Prostate gland (tissue), 2 donors: ENCODE measurements at regions not wholly inside any gene's neighbourhood (a gene's known extent, or its start where the extent isn't known, plus 50 kb on each side); places are given as distances from the start of the nearest gene placed in this dataset.

Experiments used
- DNase-seq: peaks from one replicate; pipeline ENCODE4 v3.0.0-alpha.2; 2019; ENCODE audit warnings: low spot score
- H3K27ac ChIP-seq, 2 donors: fragments of 200-600 bp; sonication (generic); 2 replicates each; pipeline ENCODE4 v1.5.1; 2017 to 2019
- H3K27me3 ChIP-seq: fragments of 200-600 bp; sonication (generic); replicated peaks from 2 replicates; pipeline ENCODE4 v1.5.1; 2019; ENCODE audit not compliant: insufficient read depth
- H3K36me3 ChIP-seq, 2 donors: fragments of 200-600 bp; sonication (generic); 1 replicate in 1 of 2; 2 replicates in 1 of 2; pipeline versions ENCODE4 v1.5.1 to v1.8.1; 2017 to 2019
- H3K4me1 ChIP-seq: fragments of 200-600 bp; sonication (generic); replicated peaks from 2 replicates; pipeline ENCODE4 v1.5.1; 2019
- H3K4me3 ChIP-seq, 2 donors: fragments of 200-600 bp; sonication (generic); 2 replicates each; pipeline ENCODE4 v1.5.1; 2017 to 2019
- H3K9me3 ChIP-seq: fragments of 200-600 bp; sonication (generic); 2 replicates; pipeline ENCODE4 v1.5.1; 2017
- POLR2A ChIP-seq: fragments of 450-650 bp; IDR thresholded peaks from one replicate; pipeline ENCODE4 v1.6.1; 2016; ENCODE audit warnings: antibody characterized with exemption, mild to moderate bottlenecking
- POLR2AphosphoS5 ChIP-seq: sonication (generic); formaldehyde crosslinking; IDR thresholded peaks from one replicate; pipeline ENCODE4 v1.6.1; 2017; ENCODE audit warnings: antibody characterized with exemption
- WGBS: methylation state at CpG from one replicate; pipeline ENCODE4 v1.1.5; 2018; 5-methylcytosine and 5-hydroxymethylcytosine counted together
- intact Hi-C: fragments of 100-400 bp; cut with DNase I; formaldehyde crosslinking; loops from one replicate; pipeline ENCODE4 v1.14.2; 2022
- TF ChIP-seq, protein P1 (sequence below), 4 experiments: fragments of 200-600 bp in 2 of 4; fragments of 450-650 bp in 2 of 4; sonication (generic) in 2 of 4; IDR thresholded peaks; 1 replicate in 3 of 4; 2 replicates in 1 of 4; pipeline ENCODE4 v1.5.1; 2016 to 2019; ENCODE audit warnings: antibody characterized with exemption in 4 of 4, mild to moderate bottlenecking in 2 of 4, moderate library complexity in 2 of 4

DNA sequence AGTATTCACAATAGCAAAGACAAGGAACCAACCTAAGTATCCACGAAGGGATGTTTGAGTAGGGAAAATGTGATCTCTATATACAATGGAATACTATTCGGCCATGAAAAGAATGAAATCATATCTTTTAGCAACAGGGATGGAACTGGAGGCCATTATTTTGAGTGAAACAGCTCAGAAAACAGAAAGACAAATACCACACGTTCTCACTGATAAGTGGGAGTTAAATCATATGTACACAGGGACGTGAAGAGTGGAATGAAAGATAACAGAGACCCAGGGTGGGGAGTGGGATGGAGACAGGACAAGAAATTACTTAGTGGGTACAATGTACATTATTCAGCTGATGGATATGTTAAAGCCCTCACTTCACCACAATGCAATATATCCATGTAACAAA is 1012.7 kb downstream of the TBC1D22A start:
- H3K4me1 ChIP-seq = no peaks in the 10 kb centered on the region
- no peaks in the 10 kb centered on the region for H3K9me3 ChIP-seq
- intact Hi-C loops = no loop called here
- WGBS = 77% methylated on average over 4 of the region's 4 CpGs
- TF ChIP-seq, protein P1, sequence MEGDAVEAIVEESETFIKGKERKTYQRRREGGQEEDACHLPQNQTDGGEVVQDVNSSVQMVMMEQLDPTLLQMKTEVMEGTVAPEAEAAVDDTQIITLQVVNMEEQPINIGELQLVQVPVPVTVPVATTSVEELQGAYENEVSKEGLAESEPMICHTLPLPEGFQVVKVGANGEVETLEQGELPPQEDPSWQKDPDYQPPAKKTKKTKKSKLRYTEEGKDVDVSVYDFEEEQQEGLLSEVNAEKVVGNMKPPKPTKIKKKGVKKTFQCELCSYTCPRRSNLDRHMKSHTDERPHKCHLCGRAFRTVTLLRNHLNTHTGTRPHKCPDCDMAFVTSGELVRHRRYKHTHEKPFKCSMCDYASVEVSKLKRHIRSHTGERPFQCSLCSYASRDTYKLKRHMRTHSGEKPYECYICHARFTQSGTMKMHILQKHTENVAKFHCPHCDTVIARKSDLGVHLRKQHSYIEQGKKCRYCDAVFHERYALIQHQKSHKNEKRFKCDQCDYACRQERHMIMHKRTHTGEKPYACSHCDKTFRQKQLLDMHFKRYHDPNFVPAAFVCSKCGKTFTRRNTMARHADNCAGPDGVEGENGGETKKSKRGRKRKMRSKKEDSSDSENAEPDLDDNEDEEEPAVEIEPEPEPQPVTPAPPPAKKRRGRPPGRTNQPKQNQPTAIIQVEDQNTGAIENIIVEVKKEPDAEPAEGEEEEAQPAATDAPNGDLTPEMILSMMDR (IDR thresholded peaks at IDR 0.05) = no peak
- H3K4me3 ChIP-seq = no peak overlapping the region
- H3K27me3 ChIP-seq = no peaks in the 10 kb centered on the region
- DNase-seq = no peak
- H3K27ac ChIP-seq = no peak overlapping the region
- H3K36me3 ChIP-seq = no peaks in the 10 kb centered on the region

DNA sequence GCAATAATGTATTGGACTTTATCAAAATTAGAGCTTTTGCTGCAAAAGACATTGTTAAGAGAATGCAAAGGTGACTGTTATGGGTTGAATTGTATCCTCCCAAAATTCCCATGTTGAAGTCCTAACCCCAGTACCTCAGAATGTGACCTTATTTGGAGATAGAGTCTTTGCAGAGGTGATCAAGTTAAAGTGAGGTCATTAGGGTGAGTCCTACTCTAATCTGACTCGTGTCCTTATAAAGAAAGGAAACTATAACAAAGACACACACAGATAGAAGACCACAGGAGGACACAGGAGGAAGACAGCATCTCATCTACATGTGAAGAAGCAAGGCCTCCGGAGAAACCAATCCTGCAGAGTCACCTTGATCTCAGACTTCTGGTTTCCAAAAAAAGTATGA is 1011.2 kb downstream of the TBC1D22A start:
- H3K27me3 ChIP-seq = no peaks in the 10 kb centered on the region
- no peaks in the 10 kb centered on the region for H3K4me1 ChIP-seq
- H3K27ac ChIP-seq = no peak overlapping the region
- no peaks in the 10 kb centered on the region for H3K36me3 ChIP-seq
- WGBS = 76% methylated on average over 2 of the region's 2 CpGs
- H3K9me3 ChIP-seq = no peaks in the 10 kb centered on the region
- intact Hi-C loops = no loop called here
- DNase-seq = no peak
- TF ChIP-seq POLR2AphosphoS5 (no peak), POLR2A (no peak)
- TF ChIP-seq, protein P1 (IDR thresholded peaks at IDR 0.05) = no peak
- H3K4me3 ChIP-seq = no peak overlapping the region

DNA sequence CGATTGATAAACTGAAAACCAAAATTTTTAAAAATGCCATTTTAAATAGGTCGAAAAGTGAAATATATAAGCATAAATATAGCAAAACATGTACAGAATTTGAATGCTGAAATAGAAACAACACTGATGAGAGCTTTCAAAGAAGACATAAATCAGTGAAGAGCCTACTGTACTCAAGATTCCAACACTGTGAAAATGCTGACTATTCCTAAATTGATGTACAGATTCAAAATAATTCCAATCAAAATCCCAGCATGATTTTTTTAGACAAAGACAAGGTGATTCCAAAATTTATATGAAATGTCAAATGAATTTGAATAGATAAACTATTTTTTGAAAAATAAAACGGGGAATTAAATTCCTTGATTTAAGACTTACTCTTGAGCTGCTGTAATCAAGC is 1010.4 kb downstream of the TBC1D22A start:
- Histone ChIP-seq H3K27ac (no peak overlapping the region), H3K36me3 (no peaks in the 10 kb centered on the region), H3K9me3 (no peaks in the 10 kb centered on the region), H3K27me3 (no peaks in the 10 kb centered on the region), H3K4me1 (no peaks in the 10 kb centered on the region), H3K4me3 (no peak overlapping the region)
- intact Hi-C loops = no loop called here
- WGBS = 91% methylated on average over 3 of the region's 3 CpGs
- TF ChIP-seq, protein P1 (IDR thresholded peaks at IDR 0.05) = no peak
- TF ChIP-seq POLR2AphosphoS5 (no peak), POLR2A (no peak)
- no peak for DNase-seq

DNA sequence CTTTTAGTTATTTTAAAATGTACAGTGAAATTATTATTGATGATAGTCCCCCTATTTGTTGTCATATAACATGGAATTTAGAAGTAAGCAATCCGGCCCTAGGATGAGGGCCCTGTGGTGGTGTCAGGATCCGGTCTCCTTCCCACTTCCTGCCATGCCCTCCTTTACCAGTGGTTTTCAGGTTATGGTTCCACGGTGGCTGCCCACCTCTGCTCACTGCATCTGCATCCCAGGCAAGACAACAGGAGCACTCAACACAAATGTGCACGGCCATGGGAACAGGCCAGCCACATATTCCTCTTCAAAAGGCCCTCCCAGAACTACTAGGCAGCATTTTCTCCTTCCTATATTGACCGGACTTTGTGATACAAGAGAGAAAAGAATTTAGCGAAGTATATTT is 1007.2 kb downstream of the TBC1D22A start:
- no peaks in the 10 kb centered on the region for H3K36me3 ChIP-seq
- no peaks in the 10 kb centered on the region for H3K9me3 ChIP-seq
- DNase-seq = no peak

DNA sequence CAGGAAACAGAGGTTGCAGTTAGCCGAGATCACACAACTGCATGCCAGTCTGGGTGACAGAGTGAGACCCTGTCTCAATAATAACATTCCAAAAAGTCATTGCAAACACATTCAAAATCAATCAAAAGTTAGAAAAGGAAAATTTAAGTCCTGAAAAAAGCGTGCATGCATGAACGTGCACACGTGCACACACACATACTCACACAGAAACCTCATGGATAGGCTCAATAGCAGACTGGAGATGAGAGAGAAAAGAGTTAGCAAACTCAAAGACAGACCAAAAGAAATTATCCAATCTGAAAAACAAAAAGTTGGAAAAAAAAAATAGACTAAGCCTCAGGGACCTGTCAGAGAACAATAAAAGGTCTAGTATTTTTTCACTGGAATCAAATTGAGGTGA is 1005.6 kb downstream of the TBC1D22A start:
- TF ChIP-seq, protein P1 (IDR thresholded peaks at IDR 0.05) = no peak
- TF ChIP-seq POLR2A = no peak
- no peak for TF ChIP-seq POLR2AphosphoS5
- Histone ChIP-seq H3K4me3 (no peak overlapping the region), H3K27ac (no peak overlapping the region), H3K27me3 (no peaks in the 10 kb centered on the region), H3K4me1 (no peaks in the 10 kb centered on the region), H3K36me3 (no peaks in the 10 kb centered on the region), H3K9me3 (no peaks in the 10 kb centered on the region)
- intact Hi-C loops = no loop called here
- WGBS = 88% methylated on average over 4 of the region's 4 CpGs
- no peak for DNase-seq

More for the DNA sequence above, 1007.2 kb downstream of the TBC1D22A start:
- WGBS = 87% methylated on average over 6 of the region's 6 CpGs
- H3K4me1 ChIP-seq = no peaks in the 10 kb centered on the region
- no peak overlapping the region for H3K4me3 ChIP-seq
- TF ChIP-seq POLR2AphosphoS5 = no peak
- TF ChIP-seq POLR2A = no peak
- TF ChIP-seq, protein P1 (IDR thresholded peaks at IDR 0.05) = no peak
- intact Hi-C loops = no loop called here
- no peak overlapping the region for H3K27ac ChIP-seq
- H3K27me3 ChIP-seq = no peaks in the 10 kb centered on the region
